Stimulated activated CD4-positive, alpha-beta T cell treated with anti-CD3 and anti-CD28 coated beads, Interleukin-2, amount 100 ng/mL, for 4 hours (primary cell): ENCODE measurements at regions not wholly inside any gene's neighbourhood (a gene's known extent, or its start where the extent isn't known, plus 50 kb on each side); places are given as distances from the start of the nearest gene placed in this dataset.

Experiments used
- DNase-seq: peaks from one replicate; pipeline ENCODE4 v3.0.0-alpha.2; 2020; ENCODE audit warnings: low read depth

GRCh38 chr7:91633013-91633441 is 247.5 kb downstream of the MTERF1 start:
- no peak for DNase-seq

DNA sequence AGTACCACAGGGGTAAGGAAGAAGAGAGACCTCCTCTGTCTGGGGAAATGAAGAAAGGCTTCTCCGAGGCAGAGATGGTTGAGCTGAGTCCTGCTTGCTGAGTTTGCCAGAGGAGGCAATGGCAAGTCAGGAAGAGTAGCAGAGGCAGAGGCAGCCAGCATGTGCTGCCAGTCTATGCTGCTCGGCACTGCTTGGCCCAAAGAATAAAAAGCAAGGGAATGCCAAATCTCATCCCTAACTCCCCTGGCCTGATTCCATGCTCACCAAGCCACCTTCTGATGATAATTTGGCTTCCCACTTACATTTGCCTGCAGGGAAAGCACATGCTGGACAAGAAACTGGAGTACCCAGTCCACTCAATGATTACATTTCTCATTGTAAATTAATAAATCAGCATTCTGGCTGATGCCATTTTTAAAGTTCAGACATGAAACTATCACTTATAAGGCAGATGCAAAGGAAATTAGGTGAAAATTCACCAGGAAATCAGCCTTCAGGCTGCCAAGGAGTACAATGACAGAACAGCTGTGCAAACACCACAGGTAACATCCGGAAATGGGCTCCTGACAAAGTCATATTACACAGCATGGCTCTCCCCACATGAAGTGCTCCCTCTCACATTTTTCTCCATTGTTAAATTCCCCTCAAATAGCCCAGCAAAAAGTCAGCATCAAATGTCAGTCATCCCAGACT is 245.9 kb downstream of the MTERF1 start:
- no peak for DNase-seq

GRCh38 chr7:91636129-91636724 is 244.3 kb downstream of the MTERF1 start:
- no peak for DNase-seq

- DNase-seq, result no peak
Measured at GRCh38 chr7:91636728-91637127, 243.8 kb downstream of the MTERF1 start.

- DNase-seq, result no peak
Measured at GRCh38 chr7:91644256-91644655, 236.2 kb downstream of the MTERF1 start.

GRCh38 chr7:91645542-91645941 is 235.0 kb downstream of the MTERF1 start:
- no peak for DNase-seq

GRCh38 chr7:91651986-91652385 is 228.5 kb downstream of the MTERF1 start:
- DNase-seq, result no peak

DNA sequence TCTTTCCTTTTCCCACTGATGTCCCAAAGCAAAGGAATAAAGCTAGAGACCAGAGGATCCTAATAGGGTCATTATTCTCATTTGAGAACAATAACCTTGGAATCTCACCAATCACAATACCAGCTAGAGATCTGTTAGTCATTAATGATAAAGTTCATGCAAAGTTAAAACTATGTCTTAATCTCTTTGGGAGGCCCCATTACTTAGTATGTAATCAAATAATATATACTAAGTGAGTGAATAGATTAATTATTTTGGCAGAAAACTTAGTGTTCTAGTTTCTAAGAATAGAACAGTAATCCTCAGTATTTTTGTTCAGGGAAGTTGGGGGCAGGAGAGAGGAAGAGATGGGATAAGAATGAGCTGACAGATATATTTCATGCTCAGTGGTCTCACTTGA is 227.2 kb downstream of the MTERF1 start:
- DNase-seq, result no peak

DNA sequence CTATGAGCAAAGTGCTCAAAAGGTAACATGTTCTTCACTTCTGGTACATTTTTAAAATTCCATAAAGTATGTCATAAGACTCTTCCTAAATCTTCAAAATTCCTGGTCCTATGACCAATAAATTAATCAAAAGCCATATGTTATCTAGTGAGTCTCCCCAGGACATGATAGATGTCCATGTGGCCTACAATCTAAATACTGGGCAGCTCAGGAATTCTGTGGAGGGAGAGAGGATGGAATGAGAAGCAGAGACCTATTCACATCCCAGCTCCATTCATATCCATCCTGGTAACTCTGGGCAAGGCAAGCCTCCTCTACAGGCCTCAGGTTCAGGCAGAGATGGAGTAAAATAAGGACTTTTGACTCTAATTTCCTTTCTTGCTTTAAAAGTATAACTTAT is 224.8 kb downstream of the MTERF1 start:
- no peak for DNase-seq

GRCh38 chr7:91656541-91657482 is 223.7 kb downstream of the MTERF1 start:
- DNase-seq, result no peak

- no peak for DNase-seq
Measured at GRCh38 chr7:91657483-91658071, 222.9 kb downstream of the MTERF1 start.

GRCh38 chr7:91659096-91659495 is 221.4 kb downstream of the MTERF1 start:
- DNase-seq, result no peak

- DNase-seq, result no peak
Measured at GRCh38 chr7:91660734-91661356, 219.7 kb downstream of the MTERF1 start.

DNA sequence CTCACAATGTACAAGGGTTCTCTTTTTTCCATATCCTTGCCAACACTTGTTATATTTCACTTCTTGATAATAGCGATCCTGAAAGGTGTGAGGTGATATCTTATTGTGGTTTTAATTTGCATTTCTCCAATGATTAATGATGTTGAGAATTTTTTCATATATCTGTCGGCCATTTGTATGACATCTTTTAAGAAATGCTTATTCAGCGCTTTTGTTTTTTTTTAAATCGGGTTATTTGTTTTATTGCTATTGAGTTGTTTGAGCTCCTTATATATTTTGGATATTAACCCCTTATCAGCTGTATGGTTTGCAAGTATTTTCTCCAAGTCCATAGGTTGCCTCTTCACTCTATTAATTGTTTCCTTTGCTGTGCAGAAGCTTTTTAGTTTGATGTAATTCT is 218.8 kb downstream of the MTERF1 start:
- DNase-seq, result no peak

GRCh38 chr7:91668217-91668616 is 212.3 kb downstream of the MTERF1 start:
- no peak for DNase-seq

GRCh38 chr7:91671245-91671644 is 209.3 kb downstream of the MTERF1 start:
- no peak for DNase-seq

DNA sequence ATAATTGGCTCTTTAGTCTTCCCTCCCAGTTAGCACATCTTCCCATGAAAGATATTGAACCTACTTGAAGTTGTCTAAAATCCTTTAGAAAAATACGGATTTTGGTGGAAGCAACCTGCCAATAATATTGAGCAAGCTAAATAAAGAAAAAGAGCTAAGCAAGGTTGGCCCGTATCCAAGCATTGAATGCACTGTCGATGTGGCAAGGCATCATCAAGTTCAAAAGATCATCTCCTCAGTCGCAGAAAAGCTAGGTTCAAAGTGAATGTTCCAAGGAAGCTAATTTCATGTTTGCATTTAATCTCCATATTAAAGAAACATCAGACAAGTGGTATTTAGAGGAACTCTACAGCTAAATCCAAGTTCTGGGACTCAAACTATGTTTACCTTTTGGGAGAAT is 206.0 kb downstream of the MTERF1 start:
- no peak for DNase-seq

DNA sequence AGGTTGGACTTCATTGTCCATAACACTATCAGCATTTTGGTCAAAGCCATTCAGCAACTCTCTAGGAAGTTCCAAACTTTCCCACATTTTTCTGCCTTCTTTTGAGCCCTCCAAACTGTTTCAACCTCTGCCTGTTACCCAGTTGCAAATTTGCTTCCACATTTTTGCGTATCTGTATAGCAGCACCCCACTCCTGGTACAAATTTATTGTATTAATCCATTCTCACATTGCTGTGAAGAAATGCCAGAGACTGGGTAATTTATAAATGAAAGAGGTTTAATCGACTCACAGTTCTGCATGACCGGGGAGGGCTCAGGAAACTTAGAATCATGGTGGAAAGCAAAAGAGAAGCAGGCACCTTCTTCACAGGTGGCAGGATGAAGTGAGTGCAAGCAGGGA is 198.8 kb downstream of the MTERF1 start:
- DNase-seq, result no peak

DNA sequence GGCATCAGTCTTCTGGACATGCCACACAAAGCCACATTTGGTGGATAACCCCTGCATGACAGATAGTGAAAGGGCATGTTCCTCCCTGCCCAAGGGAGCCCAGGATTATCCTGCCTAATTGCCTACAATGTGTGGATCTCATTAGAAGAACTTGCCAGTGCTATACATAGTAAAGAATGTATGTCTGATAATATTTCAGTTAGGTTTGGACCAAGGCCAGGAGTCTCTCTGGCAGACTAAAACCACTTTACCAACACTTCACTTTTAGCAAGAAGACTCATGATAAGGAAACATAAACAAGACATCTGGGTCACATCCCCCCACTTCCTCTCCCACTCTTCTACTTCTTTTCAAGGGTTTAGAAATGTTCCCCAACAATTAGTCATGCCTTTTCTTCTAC is 196.7 kb downstream of the MTERF1 start:
- DNase-seq, result no peak

DNA sequence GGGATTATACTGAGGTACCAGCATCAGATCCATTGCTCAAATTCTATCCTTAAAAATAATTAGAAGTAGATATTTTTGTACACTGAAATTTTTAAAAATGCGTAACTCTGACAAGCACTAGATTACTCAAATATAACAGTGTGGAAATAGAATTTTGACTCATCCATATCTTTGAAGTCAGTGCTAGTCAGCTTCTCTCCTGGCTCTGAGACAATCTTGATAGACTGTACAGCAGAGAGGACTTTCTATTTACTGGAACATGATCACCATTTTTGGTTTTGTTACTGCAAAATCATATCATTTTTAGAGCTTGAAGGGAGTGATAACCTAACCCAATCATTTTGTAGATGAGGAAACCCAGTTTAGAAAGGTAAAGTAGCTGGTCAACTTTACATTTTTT is 195.0 kb downstream of the MTERF1 start:
- DNase-seq, result no peak

DNA sequence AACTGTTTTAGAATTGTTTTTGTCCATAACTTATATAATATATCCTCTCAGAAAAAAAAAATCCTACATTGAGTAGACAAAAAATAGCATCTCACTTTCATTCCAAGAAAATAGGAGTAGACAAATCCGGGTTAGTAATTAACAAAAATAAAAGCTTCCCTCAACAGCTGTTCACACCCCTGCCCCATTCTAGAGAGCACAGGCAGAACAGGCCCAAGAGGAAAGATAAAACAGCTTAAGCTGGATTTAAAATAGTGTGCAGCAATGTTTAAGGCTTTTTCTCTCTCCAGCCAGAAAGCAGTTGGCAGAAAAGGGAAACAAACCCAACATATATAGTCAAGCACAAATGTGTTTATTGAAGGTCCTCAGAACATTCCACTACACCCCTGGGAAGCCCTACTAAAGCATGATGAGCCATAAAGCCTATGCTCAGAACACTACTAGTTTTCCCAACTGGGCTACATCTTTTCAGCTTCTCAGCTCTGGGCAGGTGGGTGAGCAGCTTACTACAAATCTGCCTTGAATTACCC is 189.9 kb downstream of the MTERF1 start:
- no peak for DNase-seq

DNA sequence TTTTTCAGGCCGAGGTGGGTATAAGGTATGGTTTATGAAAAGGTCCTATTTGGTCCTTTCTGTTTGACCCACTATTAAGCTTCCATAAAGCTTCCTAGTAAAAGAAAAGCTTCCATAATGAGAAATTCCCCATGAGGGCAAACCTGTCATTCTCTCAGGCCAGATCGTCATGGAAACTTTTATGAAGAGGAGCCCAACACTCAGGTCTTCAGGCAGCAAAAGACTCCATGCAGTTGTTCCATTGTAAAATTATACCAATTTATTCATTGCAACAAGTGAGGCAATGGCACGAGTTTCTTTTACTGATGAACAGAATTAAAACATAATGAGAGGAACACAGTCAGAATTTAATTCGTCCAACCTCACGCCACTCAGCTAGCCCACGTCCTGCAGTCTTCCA is 188.6 kb downstream of the MTERF1 start:
- no peak for DNase-seq
